H9 (cell line): ENCODE measurements at regions not wholly inside any gene's neighbourhood (a gene's known extent, or its start where the extent isn't known, plus 50 kb on each side); places are given as distances from the start of the nearest gene placed in this dataset.

Source experiments
- DNase-seq: peaks from one replicate; pipeline ENCODE4 v3.0.0-alpha.2; 2017
- H2AFZ ChIP-seq: one replicate; pipeline ENCODE4 v1.6.1; 2013; ENCODE audit warnings: mild to moderate bottlenecking, low read length, control low read depth, moderate library complexity
- H2AK5ac ChIP-seq: 2 replicates; pipeline ENCODE4 v1.6.1; 2013; ENCODE audit warnings: low read length, control low read depth, mixed read lengths; ENCODE audit not compliant: insufficient read length
- H2BK120ac ChIP-seq: one replicate; pipeline ENCODE4 v1.6.1; 2013; ENCODE audit warnings: low read depth, mild to moderate bottlenecking, low read length, control low read depth, inconsistent platforms; ENCODE audit not compliant: poor library complexity, severe bottlenecking
- H2BK12ac ChIP-seq: 2 replicates; pipeline ENCODE4 v1.6.1; 2013; ENCODE audit warnings: low read length, control low read depth, mixed read lengths, low read depth; ENCODE audit not compliant: insufficient read length
- H2BK15ac ChIP-seq: 2 replicates; pipeline ENCODE4 v1.6.1; 2013; ENCODE audit warnings: low read depth, low read length, control low read depth
- H2BK20ac ChIP-seq: one replicate; pipeline ENCODE4 v1.6.1; 2013; ENCODE audit warnings: low read depth, mild to moderate bottlenecking, low read length, control low read depth, inconsistent platforms; ENCODE audit not compliant: poor library complexity, severe bottlenecking
- H2BK5ac ChIP-seq: 2 replicates; pipeline ENCODE4 v1.6.1; 2013; ENCODE audit warnings: low read length, control low read depth, mixed read lengths; ENCODE audit not compliant: insufficient read length
- H3K14ac ChIP-seq: 2 replicates; pipeline ENCODE4 v1.6.1; 2013; ENCODE audit warnings: low read length, control low read depth; ENCODE audit not compliant: insufficient read depth
- H3K18ac ChIP-seq: 2 replicates; pipeline ENCODE4 v1.6.1; 2013; ENCODE audit warnings: low read depth, mild to moderate bottlenecking, mixed read lengths, low read length, control low read depth; ENCODE audit not compliant: insufficient read length
- H3K23ac ChIP-seq: 2 replicates; pipeline ENCODE4 v1.6.1; 2013; ENCODE audit warnings: low read length, control low read depth, mixed read lengths, low read depth; ENCODE audit not compliant: insufficient read length
- H3K23me2 ChIP-seq: 2 replicates; pipeline ENCODE4 v1.6.1; 2013; ENCODE audit warnings: low read depth, mild to moderate bottlenecking, mixed read lengths, low read length, control low read depth; ENCODE audit not compliant: insufficient read length, poor library complexity, severe bottlenecking
- H3K27ac ChIP-seq: 2 replicates; pipeline ENCODE4 v1.5.1; 2013; ENCODE audit warnings: low read length, control low read depth, mixed read lengths, low read depth; ENCODE audit not compliant: insufficient read length
- H3K27me3 ChIP-seq: 2 replicates; pipeline ENCODE4 v1.6.1; 2013; ENCODE audit warnings: low read length, control low read depth, inconsistent platforms; ENCODE audit not compliant: insufficient read depth
- H3K4ac ChIP-seq: 2 replicates; pipeline ENCODE4 v1.6.1; 2013; ENCODE audit warnings: low read depth, mild to moderate bottlenecking, control low read depth, inconsistent platforms, low read length, moderate library complexity
- H3K4me1 ChIP-seq: 2 replicates; pipeline ENCODE4 v1.6.1; 2013; ENCODE audit warnings: low read length, control low read depth, inconsistent platforms; ENCODE audit not compliant: insufficient read depth
- H3K4me2 ChIP-seq: 2 replicates; pipeline ENCODE4 v1.6.1; 2013; ENCODE audit warnings: low read length, control low read depth, mixed read lengths; ENCODE audit not compliant: insufficient read length, insufficient read depth
- H3K56ac ChIP-seq: 2 replicates; pipeline ENCODE4 v1.6.1; 2013; ENCODE audit warnings: low read depth, mild to moderate bottlenecking, mixed read lengths, low read length, control low read depth; ENCODE audit not compliant: insufficient read length
- H3K79me1 ChIP-seq: 2 replicates; pipeline ENCODE4 v1.6.1; 2013; ENCODE audit warnings: low read depth, mild to moderate bottlenecking, moderate library complexity, low read length, control low read depth, inconsistent platforms; ENCODE audit not compliant: insufficient read depth, poor library complexity, severe bottlenecking
- H3K79me2 ChIP-seq: 2 replicates; pipeline ENCODE4 v1.6.1; 2013; ENCODE audit warnings: low read length, control low read depth, inconsistent platforms; ENCODE audit not compliant: insufficient read depth
- H3K9ac ChIP-seq: 2 replicates; pipeline ENCODE4 v1.6.1; 2013; ENCODE audit warnings: low read length, control low read depth, mixed read lengths; ENCODE audit not compliant: insufficient read length; ENCODE audit errors: extremely low read depth
- H3K9me3 ChIP-seq: one replicate; pipeline ENCODE4 v1.6.1; 2013; ENCODE audit warnings: low read depth, low read length, inconsistent platforms; ENCODE audit not compliant: control insufficient read depth
- H3T11ph ChIP-seq: one replicate; pipeline ENCODE4 v1.6.1; 2013; ENCODE audit warnings: mild to moderate bottlenecking, low read length, control low read depth, inconsistent platforms
- H4K20me1 ChIP-seq: one replicate; pipeline ENCODE4 v1.6.1; 2013; ENCODE audit not compliant: control insufficient read depth, insufficient read length, insufficient read depth
- H4K5ac ChIP-seq: 2 replicates; pipeline ENCODE4 v1.6.1; 2013; ENCODE audit warnings: low read depth, mild to moderate bottlenecking, mixed read lengths, low read length, control low read depth; ENCODE audit not compliant: insufficient read length
- H4K8ac ChIP-seq: replicated peaks from 2 replicates; pipeline ENCODE4 v1.6.1; 2013; ENCODE audit warnings: low read length, control low read depth, mixed read lengths, low read depth; ENCODE audit not compliant: insufficient read length
- H4K91ac ChIP-seq: 2 replicates; pipeline ENCODE4 v1.6.1; 2013; ENCODE audit warnings: low read depth, mild to moderate bottlenecking, moderate library complexity, mixed read lengths, low read length, control low read depth; ENCODE audit not compliant: insufficient read length
- H3K27ac Mint-ChIP-seq, 3 experiments: 2 replicates in 2 of 3; 3 replicates in 1 of 3; pipeline ENCODE4 v1.8.0; 2020 to 2021; ENCODE audit warnings: mixed read lengths in 3 of 3, mild to moderate bottlenecking in 1 of 3, moderate library complexity in 1 of 3
- H3K27me3 Mint-ChIP-seq: 2 replicates; pipeline ENCODE4 v1.8.0; 2021; ENCODE audit warnings: low read depth, mild to moderate bottlenecking, moderate library complexity, mixed read lengths
- H3K36me3 Mint-ChIP-seq, 3 experiments: 2 replicates in 2 of 3; 3 replicates in 1 of 3; pipeline ENCODE4 v1.8.0; 2020 to 2021; ENCODE audit warnings: low read depth in 3 of 3, mixed read lengths in 3 of 3; ENCODE audit not compliant: insufficient read depth in 1 of 3
- H3K4me1 Mint-ChIP-seq, 2 experiments: 2 replicates each; pipeline ENCODE4 v1.8.0; 2020; ENCODE audit warnings: mixed read lengths in 2 of 2
- H3K4me3 Mint-ChIP-seq, 2 experiments: 2 replicates in 1 of 2; 3 replicates in 1 of 2; pipeline ENCODE4 v1.8.0; 2020 to 2021; ENCODE audit warnings: mild to moderate bottlenecking in 2 of 2, mixed read lengths in 2 of 2, moderate library complexity in 1 of 2
- H3K9me3 Mint-ChIP-seq, 2 experiments: 2 replicates in 1 of 2; 3 replicates in 1 of 2; pipeline ENCODE4 v1.8.0; 2020; ENCODE audit warnings: mild to moderate bottlenecking in 2 of 2, mixed read lengths in 2 of 2, moderate library complexity in 1 of 2
- WGBS: extraction: QIAGEN DNeasy Blood & Tissue Kit; methylation state at CpG from one replicate; pipeline ENCODE4 v1.1.7; 2013; ENCODE audit warnings: missing lambda C conversion rate, low lambda C conversion rate, mixed read lengths; ENCODE audit not compliant: insufficient read length; ENCODE audit errors: extremely low coverage; 5-methylcytosine and 5-hydroxymethylcytosine counted together
- TF ChIP-seq, protein P1 (sequence below): fragments of 200-600 bp; sonication (generic); conservative IDR thresholded peaks from 3 replicates; pipeline ENCODE4 v1.8.0; 2021; ENCODE audit warnings: antibody characterized with exemption, mild to moderate bottlenecking

DNA sequence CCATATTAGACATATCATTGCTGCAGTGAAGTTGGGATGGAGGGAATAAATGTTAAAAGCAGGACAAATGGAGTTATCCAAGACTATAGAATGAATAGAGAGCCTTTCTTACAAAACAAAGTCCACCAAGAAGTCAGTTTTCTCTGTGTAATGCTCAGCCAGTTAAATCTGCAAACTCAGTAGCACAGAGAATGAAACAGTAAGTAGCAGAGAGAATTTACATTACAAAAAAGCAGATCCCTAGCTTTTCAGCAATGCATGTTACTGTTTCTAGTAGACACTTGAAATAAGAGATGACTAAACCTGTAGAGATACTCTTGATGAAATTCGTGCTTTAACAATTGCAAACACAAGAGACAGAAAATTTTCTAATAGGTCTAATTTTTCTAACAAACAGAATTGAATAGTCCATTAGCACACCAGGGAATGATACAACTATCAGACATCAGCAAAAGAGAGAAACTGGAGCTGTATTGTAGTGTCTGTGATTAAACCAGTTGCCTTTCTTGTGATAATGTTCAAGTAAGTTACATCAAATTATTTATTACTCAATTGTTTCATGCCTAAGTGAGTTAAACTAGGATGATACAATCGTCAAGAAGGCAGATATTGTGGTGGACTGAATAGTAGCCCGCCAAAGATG lies 322.2 kb upstream of the DDX18 start:
- no CpG with 5 or more reads among the region's 3 CpGs for WGBS
- Histone ChIP-seq H4K5ac (no peak overlapping the region), H2BK120ac (no peak overlapping the region), H3K27ac (no peak overlapping the region), H3K56ac (no peak overlapping the region), H2AFZ (no peak overlapping the region), H3K4me2 (no peak overlapping the region), H3K9me3 (no peaks in the 10 kb centered on the region), H3K79me2 (no peaks in the 10 kb centered on the region), H2BK5ac (no peak overlapping the region), H3K4me1 (peaks cover 11% of the 10 kb centered on the region; the same call in 1 of the 2 replicates), H3K79me1 (no peaks in the 10 kb centered on the region), H2BK20ac (no peak overlapping the region), H3K4ac (no peak overlapping the region), H4K8ac (no peak overlapping the region), H3K27me3 (no peaks in the 10 kb centered on the region), H3K14ac (no peak overlapping the region), H4K20me1 (no peaks in the 10 kb centered on the region), H2BK12ac (no peak overlapping the region), H3K9ac (no peak overlapping the region), H3K23me2 (no peaks in the 10 kb centered on the region), H3T11ph (no peak overlapping the region), H3K18ac (no peak overlapping the region), H3K23ac (no peak overlapping the region), H2AK5ac (no peak overlapping the region), H2BK15ac (no peak overlapping the region), H4K91ac (no peak overlapping the region)
- TF ChIP-seq, protein P1, sequence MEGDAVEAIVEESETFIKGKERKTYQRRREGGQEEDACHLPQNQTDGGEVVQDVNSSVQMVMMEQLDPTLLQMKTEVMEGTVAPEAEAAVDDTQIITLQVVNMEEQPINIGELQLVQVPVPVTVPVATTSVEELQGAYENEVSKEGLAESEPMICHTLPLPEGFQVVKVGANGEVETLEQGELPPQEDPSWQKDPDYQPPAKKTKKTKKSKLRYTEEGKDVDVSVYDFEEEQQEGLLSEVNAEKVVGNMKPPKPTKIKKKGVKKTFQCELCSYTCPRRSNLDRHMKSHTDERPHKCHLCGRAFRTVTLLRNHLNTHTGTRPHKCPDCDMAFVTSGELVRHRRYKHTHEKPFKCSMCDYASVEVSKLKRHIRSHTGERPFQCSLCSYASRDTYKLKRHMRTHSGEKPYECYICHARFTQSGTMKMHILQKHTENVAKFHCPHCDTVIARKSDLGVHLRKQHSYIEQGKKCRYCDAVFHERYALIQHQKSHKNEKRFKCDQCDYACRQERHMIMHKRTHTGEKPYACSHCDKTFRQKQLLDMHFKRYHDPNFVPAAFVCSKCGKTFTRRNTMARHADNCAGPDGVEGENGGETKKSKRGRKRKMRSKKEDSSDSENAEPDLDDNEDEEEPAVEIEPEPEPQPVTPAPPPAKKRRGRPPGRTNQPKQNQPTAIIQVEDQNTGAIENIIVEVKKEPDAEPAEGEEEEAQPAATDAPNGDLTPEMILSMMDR, result no peak
- no peak for DNase-seq
- Mint-ChIP-seq H3K4me3 (peak overlapping the region in 1 of 2 experiments; percentile 46; a peak in 1 of 5 replicates), H3K4me1 (peaks cover 34 to 35% of the 10 kb centered on the region in 2 experiments), H3K27ac (peak overlapping the region in 2 of 3 experiments; percentile 47 to 81; a peak in 3 of 7 replicates), H3K9me3 (peaks cover 3 to 5% of the 10 kb centered on the region in 2 experiments; a peak in 3 of 5 replicates), H3K27me3 (no peaks in the 10 kb centered on the region; the same call in 1 of the 2 replicates), H3K36me3 (peaks cover 0 to 13% (median 10%) of the 10 kb centered on the region in 3 experiments; a peak in 5 of 7 replicates)
